NCI-H128 (cell line): ENCODE measurements at regions not wholly inside any gene's neighbourhood (a gene's known extent, or its start where the extent isn't known, plus 50 kb on each side); places are given as distances from the start of the nearest gene placed in this dataset.
"Not testable (repeated sequence)": the region's sequence is repeated elsewhere in the genome, so short reads cannot be mapped to it uniquely, and the experiment has no call there.

ENCODE experiments used
- DNase-seq: peaks from one replicate; lab custom pipeline; 2025; ENCODE audit not compliant: unreplicated experiment; lab: John Stamatoyannopoulos, UW

DNA sequence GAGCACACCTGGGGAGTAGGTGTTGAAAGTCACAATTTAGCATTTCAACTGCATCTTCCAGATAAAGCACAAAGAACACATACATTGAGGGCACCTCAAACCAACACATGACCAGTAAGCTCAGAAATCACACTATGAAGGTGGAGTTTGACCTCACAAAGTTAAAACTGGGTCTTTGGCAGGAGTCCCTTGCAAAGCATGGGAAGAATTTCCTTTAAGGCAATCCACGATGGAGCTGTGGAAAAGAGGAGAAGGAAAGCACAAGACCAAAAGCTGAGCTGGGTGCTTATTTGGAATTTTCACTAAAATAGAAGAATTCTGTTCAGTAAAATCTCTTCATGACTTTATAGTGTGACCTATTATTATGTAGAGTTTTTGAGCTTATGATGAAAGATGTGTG lies 212.9 kb upstream of the APCDD1 start:
- no peak for DNase-seq

DNA sequence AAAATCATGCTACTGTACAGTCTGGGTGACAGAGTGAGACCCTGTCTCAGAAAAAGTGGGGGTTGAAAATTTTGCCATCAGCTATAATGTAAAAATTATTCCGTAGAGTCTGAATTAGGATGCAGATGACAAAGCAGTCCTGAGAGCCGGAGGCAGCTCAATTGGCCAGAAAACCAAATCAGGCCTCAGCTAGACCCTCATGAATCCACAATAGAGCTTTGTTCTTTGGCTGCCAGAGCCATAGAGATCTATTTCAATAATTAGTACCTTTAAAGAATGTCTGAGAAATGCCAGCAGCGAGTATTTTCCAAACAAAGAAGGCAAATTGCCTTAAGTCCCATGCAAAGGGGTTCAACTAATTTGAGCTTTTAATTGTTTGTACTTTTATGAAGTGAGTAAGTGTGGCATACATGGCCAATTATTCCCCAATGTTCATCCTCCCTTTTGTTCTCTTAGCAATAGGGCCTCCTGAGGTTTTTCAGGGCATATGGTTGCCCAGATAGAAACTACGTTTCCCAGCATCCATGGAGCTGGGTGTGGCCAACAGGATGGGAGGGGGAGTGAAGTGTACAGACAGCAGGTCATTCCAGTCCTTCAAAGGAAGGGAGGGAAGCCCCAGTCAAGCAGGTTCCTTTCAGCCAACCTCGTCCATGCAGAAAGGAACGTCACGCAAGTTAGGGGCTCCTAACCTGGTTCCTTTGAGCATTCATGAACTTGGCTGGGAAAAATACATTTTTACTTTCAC lies 211.3 kb upstream of the APCDD1 start:
- no peak for DNase-seq

GRCh38 chr18:10244341-10244740 lies 210.1 kb upstream of the APCDD1 start:
- DNase-seq = no peak

- no peak for DNase-seq
Measured at GRCh38 chr18:10245031-10245845, 209.2 kb upstream of the APCDD1 start.

GRCh38 chr18:10245846-10246175 lies 208.6 kb upstream of the APCDD1 start:
- DNase-seq = no peak

GRCh38 chr18:10247021-10247741 lies 207.3 kb upstream of the APCDD1 start:
- DNase-seq = no peak

- DNase-seq = no peak
Measured at GRCh38 chr18:10247742-10248082, 206.7 kb upstream of the APCDD1 start.

DNA sequence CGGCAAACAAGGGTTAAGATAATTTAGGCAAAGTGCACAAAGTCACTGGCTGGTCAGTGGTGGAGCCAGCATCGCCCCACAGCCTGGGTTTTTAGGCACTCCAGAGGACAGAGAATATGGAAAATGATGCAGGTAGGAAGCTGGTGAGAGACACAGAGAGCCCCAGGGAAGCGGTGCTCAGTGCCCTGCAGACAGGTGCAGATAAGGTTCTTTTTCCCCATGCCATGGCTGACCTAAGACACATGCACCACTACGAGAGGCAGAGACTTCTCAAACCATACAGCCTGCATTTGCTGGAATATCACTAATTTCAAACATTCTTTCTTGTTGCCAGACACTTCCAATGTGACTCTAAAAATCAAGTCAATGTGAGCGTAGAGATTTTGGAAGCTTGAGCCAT lies 205.7 kb upstream of the APCDD1 start:
- DNase-seq = no peak

DNA sequence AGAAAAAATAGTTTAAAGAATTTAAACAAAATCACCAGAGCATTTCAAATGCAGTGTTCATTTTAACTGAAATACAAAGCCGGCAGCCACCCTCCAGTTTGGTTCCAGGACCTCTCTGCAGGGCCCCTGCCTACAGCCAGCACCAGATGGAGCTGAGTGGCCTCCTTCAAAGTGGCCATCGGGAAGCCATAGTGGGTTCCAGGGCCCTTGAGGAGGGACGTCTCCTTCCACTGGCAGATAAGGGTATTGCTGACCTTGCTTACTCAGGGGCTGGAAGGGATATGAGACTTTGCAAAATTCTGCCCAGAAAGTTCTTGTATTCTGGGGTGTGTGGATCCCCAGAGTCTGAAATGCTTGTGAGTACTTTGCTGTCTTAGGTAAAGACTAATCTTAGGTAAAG lies 205.2 kb upstream of the APCDD1 start:
- no peak for DNase-seq

DNA sequence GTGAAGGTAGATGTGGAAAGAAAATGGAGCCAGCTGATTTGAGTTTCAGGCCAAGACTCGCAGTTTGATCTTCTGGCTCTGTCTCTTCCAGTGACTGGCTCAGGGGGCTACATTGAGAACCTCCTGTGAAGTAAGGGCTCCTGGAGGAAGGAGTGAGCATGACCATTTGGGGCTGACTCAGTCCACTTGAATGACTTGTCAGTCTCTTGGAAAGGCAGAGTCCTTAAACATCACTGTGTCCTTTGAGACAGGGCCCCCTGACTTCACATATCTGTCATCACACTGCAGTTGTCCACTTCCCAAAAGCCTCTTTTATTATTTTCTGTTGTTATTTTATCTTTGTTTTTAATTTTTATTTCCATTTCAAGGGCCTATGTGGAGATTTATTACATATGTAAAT lies 204.6 kb upstream of the APCDD1 start:
- no peak for DNase-seq

- no peak for DNase-seq
Measured at GRCh38 chr18:10252494-10252893, 201.9 kb upstream of the APCDD1 start.

GRCh38 chr18:10252952-10253705 lies 201.3 kb upstream of the APCDD1 start:
- no peak for DNase-seq

GRCh38 chr18:10256276-10256675 lies 198.2 kb upstream of the APCDD1 start:
- not testable (repeated sequence) for DNase-seq

- DNase-seq = no peak
Measured at GRCh38 chr18:10258836-10259474, 195.5 kb upstream of the APCDD1 start.

DNA sequence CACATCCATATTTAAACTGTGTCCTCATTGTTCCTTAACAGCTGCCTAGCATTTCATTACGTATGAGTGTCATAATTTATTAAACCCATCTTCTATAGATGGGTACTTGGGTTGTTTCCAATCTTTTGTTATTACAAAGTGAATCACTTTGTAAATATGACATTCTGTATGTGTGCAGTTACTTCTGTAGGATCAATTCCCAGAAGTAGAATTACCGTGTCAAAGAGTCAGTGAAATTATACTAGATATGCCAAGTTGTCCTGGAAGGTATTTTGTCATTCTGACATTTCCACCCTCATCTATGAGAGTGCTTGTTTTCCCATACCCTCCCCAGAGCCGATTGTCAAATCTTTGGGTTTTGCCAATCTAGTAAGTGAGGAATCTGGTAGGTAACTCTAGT lies 194.5 kb upstream of the APCDD1 start:
- no peak for DNase-seq

DNA sequence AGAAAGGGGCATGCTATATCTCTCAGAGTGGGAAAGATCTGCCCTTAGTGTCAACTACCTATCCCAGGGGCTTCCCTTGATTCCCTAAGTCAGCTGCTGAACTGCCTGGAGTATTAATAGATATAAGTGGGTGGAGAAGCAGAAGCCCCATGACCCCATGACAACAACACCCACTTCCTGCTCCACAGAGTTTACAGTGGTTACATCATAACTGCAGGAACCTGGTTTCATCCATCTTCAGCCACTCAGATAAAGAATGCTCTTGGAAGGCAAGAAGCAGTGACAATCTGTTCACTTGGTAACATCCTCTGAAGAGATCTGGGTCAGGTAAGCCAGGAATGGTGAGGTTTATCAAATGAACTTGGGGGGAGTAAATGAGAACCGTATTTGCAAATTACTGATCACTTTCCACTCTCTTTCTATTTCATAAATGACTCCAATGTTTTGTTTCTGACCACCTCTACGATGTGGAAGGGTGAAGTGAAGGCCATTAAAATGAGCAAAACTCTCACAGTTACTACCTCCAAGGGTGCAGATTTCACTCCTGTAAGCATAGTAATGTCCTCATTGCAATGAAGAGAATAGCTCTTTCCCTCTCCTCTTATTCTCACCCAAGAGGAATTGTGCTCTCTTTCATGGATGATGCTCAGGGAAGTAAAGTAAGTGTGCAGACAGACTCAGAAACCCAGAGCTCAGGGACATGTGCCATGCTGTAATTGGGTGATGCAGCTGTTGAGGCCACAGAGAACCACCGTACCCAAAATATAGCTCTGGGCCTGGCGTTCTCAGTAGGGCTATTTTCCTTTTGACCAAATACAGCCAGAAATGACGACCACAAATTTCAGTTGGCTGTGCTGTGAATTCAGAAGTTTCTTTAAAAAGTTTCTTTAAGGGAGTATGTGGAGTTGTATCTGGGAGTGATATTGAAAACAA lies 192.8 kb upstream of the APCDD1 start:
- DNase-seq = no peak

- no peak for DNase-seq
Measured at GRCh38 chr18:10262566-10262965, 191.9 kb upstream of the APCDD1 start.

DNA sequence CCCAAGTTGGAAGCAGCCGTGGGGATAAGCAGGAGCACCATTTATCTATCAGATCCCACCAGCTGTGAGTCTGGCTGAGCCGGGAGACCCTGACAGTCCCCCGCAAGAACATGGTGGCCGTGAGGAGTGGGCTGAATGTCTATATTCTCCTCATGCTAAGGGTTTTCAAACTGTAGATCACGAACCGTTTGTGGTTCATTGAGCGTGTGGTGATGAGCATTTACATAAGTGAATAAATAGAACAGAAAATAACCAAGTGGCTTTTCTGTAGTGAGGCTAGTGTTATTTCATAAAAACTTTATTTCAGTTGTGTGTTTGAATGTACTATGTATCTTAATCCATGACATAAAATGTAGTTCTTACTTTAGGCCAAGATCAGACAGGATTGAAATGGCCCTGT lies 190.2 kb upstream of the APCDD1 start:
- DNase-seq = no peak

- no peak for DNase-seq
Measured at GRCh38 chr18:10265560-10266333, 188.7 kb upstream of the APCDD1 start.
